ENCODE measurements at regions not wholly inside any gene's neighbourhood (a gene's known extent, or its start where the extent isn't known, plus 50 kb on each side); places are given as distances from the start of the nearest gene placed in this dataset.
"Not testable (repeated sequence)": the region's sequence is repeated elsewhere in the genome, so short reads cannot be mapped to it uniquely, and the experiment has no call there.

GRCh38 chr10:63033616-63034185, 99.4 kb upstream of the NRBF2 start:
- TF ChIP-seq CTCF (IDR thresholded peaks at IDR 0.05; ENCODE audit: poor library complexity); EZH2 (IDR thresholded peaks at IDR 0.05; ENCODE audit: borderline replicate concordance): not testable (repeated sequence)

All from hepatocyte (in vitro differentiated cells).